HepG2 (cell line): ENCODE measurements at regions not wholly inside any gene's neighbourhood (a gene's known extent, or its start where the extent isn't known, plus 50 kb on each side); places are given as distances from the start of the nearest gene placed in this dataset.

Experiments used
- CBX1 ChIP-seq: IDR thresholded peaks from one replicate; pipeline ENCODE4 v1.6.1; 2016; ENCODE audit warnings: antibody characterized with exemption, low read depth
- GPN1 ChIP-seq: sonication (generic); formaldehyde crosslinking; IDR thresholded peaks from 2 replicates; pipeline ENCODE4 v1.5.1; 2020; ENCODE audit warnings: missing genetic modification reagents, borderline replicate concordance
- IRX3 ChIP-seq: sonication (generic); formaldehyde crosslinking; IDR thresholded peaks from 2 replicates; pipeline ENCODE4 v1.8.1; 2023; ENCODE audit warnings: mild to moderate bottlenecking, low read depth, missing genetic modification reagents, borderline replicate concordance
- MED13 ChIP-seq: sonication (generic); formaldehyde crosslinking; IDR thresholded peaks from 2 replicates; pipeline ENCODE4 v1.5.0; 2020; ENCODE audit warnings: missing genetic modification reagents
- MIXL1 ChIP-seq: IDR thresholded peaks from 2 replicates; pipeline ENCODE4 v1.6.1; 2016
- NFIB ChIP-seq: sonication (generic); formaldehyde crosslinking; IDR thresholded peaks from 2 replicates; pipeline ENCODE4 v1.9.0; 2021; ENCODE audit warnings: missing genetic modification reagents, mild to moderate bottlenecking, borderline replicate concordance
- NKX3-1 ChIP-seq: sonication (generic); formaldehyde crosslinking; IDR thresholded peaks from 2 replicates; pipeline ENCODE4 v1.5.0; 2020; ENCODE audit warnings: missing genetic modification reagents
- RAD21 ChIP-seq: fragments of 450-650 bp; formaldehyde crosslinking; IDR thresholded peaks from 2 replicates; pipeline ENCODE4 v1.5.0; 2020; ENCODE audit warnings: mild to moderate bottlenecking
- SETDB1 ChIP-seq: sonication (generic); formaldehyde crosslinking; IDR thresholded peaks from 2 replicates; pipeline ENCODE4 v1.5.1; 2020; ENCODE audit warnings: missing genetic modification reagents, mild to moderate bottlenecking, borderline replicate concordance
- STAG1 ChIP-seq: sonication (generic); formaldehyde crosslinking; IDR thresholded peaks from 2 replicates; pipeline ENCODE4 v1.4.0; 2020; ENCODE audit warnings: missing genetic modification reagents
- SYNCRIP ChIP-seq: fragments of 200-400 bp; formaldehyde crosslinking; IDR thresholded peaks from 2 replicates; pipeline ENCODE4 v1.6.1; 2018; ENCODE audit warnings: mild to moderate bottlenecking, low read depth, low read length; ENCODE audit not compliant: insufficient read depth
- USF2 ChIP-seq, 2 experiments: sonication (generic) in 1 of 2; formaldehyde crosslinking in 1 of 2; IDR thresholded peaks; 2 replicates each; pipeline versions ENCODE4 v1.5.1 to v1.6.1; 2011 to 2020; ENCODE audit warnings: borderline replicate concordance in 1 of 2, low read depth in 1 of 2, low read length in 1 of 2, mild to moderate bottlenecking in 1 of 2, missing genetic modification reagents in 1 of 2, moderate library complexity in 1 of 2
- ZFP36L2 ChIP-seq: sonication (generic); formaldehyde crosslinking; IDR thresholded peaks from 2 replicates; pipeline ENCODE4 v1.4.0; 2020; ENCODE audit warnings: missing genetic modification reagents
- ZNF143 ChIP-seq: sonication (generic); formaldehyde crosslinking; IDR thresholded peaks from 2 replicates; pipeline ENCODE4 v1.4.0; 2020; ENCODE audit warnings: missing genetic modification reagents
- ZNF333 ChIP-seq: sonication (generic); formaldehyde crosslinking; IDR thresholded peaks from 2 replicates; pipeline ENCODE4 v1.4.0; 2020; ENCODE audit warnings: mild to moderate bottlenecking, missing genetic modification reagents, borderline replicate concordance
- TF ChIP-seq, protein P1 (sequence below): sonication (generic); formaldehyde crosslinking; IDR thresholded peaks from 2 replicates; pipeline ENCODE4 v1.4.0; 2020; ENCODE audit warnings: missing genetic modification reagents
- TF ChIP-seq, protein P2 (sequence below): sonication (generic); formaldehyde crosslinking; IDR thresholded peaks from 2 replicates; pipeline ENCODE4 v1.5.0; 2020; ENCODE audit warnings: missing genetic modification reagents
- TF ChIP-seq, protein P3 (sequence below): IDR thresholded peaks from 2 replicates; pipeline ENCODE4 v1.6.1; 2012; ENCODE audit warnings: inconsistent platforms
- TF ChIP-seq, protein P4 (sequence below): sonication (generic); formaldehyde crosslinking; IDR thresholded peaks from 2 replicates; pipeline ENCODE4 v1.5.0; 2020; ENCODE audit warnings: mild to moderate bottlenecking, missing genetic modification reagents, moderate library complexity
- TF ChIP-seq, protein P5 (sequence below), 2 experiments: sonication (generic) in 1 of 2; formaldehyde crosslinking in 1 of 2; IDR thresholded peaks; 2 replicates each; pipeline versions ENCODE4 v1.4.0 to v1.6.1; 2016 to 2020; ENCODE audit warnings: borderline replicate concordance in 1 of 2, low read depth in 1 of 2, mild to moderate bottlenecking in 1 of 2, missing genetic modification reagents in 1 of 2

- TF ChIP-seq SETDB1 (CRISPR knock-in tag) (no peak), MED13 (CRISPR knock-in tag) (no peak), NKX3-1 (CRISPR knock-in tag) (no peak), ZFP36L2 (CRISPR knock-in tag) (no peak), USF2 (IDR thresholded peaks at IDR 0.05; ENCODE audit: low read depth, low read length) (no peak), USF2 (CRISPR knock-in tag; IDR thresholded peaks at IDR 0.05; ENCODE audit: borderline replicate concordance) (no peak), STAG1 (CRISPR knock-in tag) (peak; percentile 92), RAD21 (0 out of 2 replicates have a peak, but pooled peaks have one; percentile 39), SYNCRIP (no peak), IRX3 (CRISPR knock-in tag) (no peak), CBX1 (no peak), MIXL1 (0 out of 2 replicates have a peak, but pooled peaks have one; percentile 19), NFIB (CRISPR knock-in tag) (no peak), ZNF333 (CRISPR knock-in tag) (no peak), GPN1 (CRISPR knock-in tag) (no peak), ZNF143 (CRISPR knock-in tag) (peak; percentile 79)
- TF ChIP-seq, protein P1, sequence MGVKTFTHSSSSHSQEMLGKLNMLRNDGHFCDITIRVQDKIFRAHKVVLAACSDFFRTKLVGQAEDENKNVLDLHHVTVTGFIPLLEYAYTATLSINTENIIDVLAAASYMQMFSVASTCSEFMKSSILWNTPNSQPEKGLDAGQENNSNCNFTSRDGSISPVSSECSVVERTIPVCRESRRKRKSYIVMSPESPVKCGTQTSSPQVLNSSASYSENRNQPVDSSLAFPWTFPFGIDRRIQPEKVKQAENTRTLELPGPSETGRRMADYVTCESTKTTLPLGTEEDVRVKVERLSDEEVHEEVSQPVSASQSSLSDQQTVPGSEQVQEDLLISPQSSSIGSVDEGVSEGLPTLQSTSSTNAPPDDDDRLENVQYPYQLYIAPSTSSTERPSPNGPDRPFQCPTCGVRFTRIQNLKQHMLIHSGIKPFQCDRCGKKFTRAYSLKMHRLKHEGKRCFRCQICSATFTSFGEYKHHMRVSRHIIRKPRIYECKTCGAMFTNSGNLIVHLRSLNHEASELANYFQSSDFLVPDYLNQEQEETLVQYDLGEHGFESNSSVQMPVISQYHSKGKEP (CRISPR knock-in tag): no peak
- TF ChIP-seq, protein P2, sequence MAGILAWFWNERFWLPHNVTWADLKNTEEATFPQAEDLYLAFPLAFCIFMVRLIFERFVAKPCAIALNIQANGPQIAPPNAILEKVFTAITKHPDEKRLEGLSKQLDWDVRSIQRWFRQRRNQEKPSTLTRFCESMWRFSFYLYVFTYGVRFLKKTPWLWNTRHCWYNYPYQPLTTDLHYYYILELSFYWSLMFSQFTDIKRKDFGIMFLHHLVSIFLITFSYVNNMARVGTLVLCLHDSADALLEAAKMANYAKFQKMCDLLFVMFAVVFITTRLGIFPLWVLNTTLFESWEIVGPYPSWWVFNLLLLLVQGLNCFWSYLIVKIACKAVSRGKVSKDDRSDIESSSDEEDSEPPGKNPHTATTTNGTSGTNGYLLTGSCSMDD (CRISPR knock-in tag): no peak
- TF ChIP-seq, protein P3, sequence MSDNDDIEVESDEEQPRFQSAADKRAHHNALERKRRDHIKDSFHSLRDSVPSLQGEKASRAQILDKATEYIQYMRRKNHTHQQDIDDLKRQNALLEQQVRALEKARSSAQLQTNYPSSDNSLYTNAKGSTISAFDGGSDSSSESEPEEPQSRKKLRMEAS: peak; percentile 63
- TF ChIP-seq, protein P4, sequence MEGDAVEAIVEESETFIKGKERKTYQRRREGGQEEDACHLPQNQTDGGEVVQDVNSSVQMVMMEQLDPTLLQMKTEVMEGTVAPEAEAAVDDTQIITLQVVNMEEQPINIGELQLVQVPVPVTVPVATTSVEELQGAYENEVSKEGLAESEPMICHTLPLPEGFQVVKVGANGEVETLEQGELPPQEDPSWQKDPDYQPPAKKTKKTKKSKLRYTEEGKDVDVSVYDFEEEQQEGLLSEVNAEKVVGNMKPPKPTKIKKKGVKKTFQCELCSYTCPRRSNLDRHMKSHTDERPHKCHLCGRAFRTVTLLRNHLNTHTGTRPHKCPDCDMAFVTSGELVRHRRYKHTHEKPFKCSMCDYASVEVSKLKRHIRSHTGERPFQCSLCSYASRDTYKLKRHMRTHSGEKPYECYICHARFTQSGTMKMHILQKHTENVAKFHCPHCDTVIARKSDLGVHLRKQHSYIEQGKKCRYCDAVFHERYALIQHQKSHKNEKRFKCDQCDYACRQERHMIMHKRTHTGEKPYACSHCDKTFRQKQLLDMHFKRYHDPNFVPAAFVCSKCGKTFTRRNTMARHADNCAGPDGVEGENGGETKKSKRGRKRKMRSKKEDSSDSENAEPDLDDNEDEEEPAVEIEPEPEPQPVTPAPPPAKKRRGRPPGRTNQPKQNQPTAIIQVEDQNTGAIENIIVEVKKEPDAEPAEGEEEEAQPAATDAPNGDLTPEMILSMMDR (CRISPR knock-in tag): peak; percentile 81
- TF ChIP-seq, protein P5, sequence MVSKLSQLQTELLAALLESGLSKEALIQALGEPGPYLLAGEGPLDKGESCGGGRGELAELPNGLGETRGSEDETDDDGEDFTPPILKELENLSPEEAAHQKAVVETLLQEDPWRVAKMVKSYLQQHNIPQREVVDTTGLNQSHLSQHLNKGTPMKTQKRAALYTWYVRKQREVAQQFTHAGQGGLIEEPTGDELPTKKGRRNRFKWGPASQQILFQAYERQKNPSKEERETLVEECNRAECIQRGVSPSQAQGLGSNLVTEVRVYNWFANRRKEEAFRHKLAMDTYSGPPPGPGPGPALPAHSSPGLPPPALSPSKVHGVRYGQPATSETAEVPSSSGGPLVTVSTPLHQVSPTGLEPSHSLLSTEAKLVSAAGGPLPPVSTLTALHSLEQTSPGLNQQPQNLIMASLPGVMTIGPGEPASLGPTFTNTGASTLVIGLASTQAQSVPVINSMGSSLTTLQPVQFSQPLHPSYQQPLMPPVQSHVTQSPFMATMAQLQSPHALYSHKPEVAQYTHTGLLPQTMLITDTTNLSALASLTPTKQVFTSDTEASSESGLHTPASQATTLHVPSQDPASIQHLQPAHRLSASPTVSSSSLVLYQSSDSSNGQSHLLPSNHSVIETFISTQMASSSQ (IDR thresholded peaks at IDR 0.05; ENCODE audit: low read depth): no peak
- TF ChIP-seq, protein P5 (CRISPR knock-in tag; IDR thresholded peaks at IDR 0.05; ENCODE audit: borderline replicate concordance): no peak
Measured at GRCh38 chr5:28012538-28012937, 974.2 kb upstream of the CDH9 start (continued).
